GM21576 (cell line): ENCODE measurements at regions not wholly inside any gene's neighbourhood (a gene's known extent, or its start where the extent isn't known, plus 50 kb on each side); places are given as distances from the start of the nearest gene placed in this dataset.

Experiments used
- ATAC-seq: cut with Tn5 transposase; IDR thresholded peaks from one replicate; pipeline ENCODE4 v1.9.1; 2021; ENCODE audit warnings: mild to moderate bottlenecking, moderate library complexity; ENCODE audit not compliant: unreplicated experiment

DNA sequence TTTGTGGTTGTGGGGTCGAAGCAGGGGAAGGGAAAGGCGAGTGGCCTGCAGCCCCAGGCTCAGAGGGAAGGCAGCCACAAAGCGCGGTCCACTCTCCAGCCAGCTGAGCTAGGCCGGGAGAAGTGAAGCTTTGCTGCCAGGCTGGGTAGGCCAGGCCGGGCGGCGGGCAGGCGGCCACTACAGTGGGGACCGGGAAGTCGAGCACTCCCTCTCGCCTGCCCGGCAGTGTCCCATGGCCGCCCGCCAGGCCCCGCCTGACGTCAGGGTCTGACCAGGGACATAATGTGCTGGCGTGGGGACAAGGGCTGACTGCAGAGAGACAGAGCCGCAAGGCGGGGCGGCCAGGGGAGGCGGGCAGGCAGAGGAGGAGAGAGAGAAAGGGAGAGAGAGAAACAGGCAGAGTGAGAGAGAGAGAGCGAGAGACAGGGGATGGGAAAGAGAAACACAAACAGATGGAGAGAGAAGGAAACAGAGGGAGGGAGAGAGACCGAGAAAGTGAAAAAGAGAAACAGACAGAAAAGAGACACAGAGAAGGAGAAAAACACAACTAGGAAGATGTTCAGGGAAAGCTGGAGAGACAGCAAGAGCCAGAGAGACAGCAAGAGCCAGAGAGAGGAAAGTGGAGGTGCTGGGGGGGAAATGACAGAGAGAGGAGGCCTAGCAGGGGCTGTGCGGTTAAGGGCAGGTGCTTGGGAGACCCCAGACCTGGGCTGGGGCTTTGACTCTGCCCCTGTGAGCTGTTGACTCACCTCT lies 94.5 kb upstream of the PTPN1 start:
- ATAC-seq, result no peak

DNA sequence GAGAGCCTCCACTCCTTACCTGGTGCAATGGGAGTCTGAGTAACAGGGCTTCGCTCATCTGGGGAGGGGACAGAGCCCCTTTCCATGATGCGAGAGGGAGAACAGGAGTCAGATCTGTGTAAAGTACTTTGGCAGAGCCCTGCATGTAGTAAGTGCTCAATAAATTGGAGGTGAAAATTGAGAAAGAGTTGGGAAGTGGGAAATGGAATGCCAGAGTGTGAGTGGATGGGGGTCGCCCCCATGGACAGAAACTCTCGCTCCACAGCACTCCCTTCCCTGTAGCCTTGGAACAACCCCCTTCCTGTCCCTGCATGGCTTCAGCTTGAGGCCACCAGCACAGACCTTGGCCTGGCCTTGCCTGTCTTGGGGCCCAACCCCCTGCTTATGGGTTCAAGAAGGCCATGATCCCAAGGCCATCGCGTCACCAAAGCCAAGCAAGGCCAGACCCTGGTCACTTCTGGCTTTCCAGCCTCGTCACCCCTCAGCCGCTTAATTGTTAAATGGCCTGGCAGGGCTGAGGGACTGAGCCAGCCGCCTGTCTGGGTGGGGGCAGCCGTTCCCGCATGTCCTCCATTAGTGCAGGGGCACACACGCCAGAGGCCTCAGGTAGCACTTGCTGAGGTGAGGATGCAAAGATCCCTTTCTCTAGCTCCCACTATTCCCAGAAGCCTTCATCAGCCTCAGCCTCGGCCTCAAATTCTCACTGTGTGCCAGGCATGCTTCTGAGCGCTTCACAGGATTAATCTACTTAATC lies 93.7 kb upstream of the PTPN1 start:
- ATAC-seq, result no peak

DNA sequence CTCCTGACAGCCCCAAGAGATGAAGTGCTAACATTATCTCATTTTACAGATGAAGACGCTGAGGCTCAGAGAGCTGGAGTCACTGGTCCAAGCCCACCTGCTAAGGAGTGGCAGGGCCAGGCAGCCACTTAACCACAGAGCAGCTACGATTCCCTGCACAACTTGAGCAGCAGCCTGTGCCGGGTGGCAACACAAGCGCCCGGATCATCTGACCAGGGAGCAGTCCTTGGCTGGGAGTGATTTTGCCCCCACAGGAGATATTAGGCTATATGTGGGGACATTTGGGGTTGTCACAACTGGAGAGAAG lies 93.2 kb upstream of the PTPN1 start:
- no peak for ATAC-seq

DNA sequence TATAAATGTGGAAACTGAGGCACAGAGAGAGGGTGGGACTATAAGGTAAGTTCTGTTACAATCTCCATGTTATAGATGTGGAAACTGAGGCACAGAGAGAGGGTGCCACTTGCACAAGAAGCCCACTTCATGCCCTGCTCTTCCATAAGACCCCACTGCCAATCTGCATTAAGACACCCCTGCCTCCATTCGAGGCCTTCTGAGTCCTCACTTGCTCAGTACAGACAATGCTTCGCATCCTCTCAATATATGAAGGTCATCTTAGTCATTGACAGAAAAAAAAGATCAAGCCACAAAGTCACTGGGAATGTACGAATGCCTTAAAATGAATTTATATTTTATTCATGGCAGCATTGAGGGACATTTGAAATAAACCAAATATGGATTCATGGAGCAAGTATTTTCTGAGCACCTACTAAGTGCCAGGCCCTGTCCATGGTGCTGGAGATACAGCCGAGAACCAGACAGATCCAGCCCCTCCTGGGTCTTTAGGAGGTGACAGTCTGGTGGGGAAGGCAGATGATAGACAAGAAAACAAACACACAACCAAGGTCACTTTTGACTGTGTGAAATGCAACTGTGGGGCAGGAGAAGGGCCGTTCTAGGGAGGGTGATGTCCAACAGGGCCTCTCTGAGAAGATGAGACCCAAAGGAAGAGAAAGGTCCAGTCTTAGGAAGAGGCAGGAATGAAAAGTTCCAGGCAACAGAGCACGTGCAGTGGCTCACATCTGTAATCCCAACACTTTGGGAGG lies 92.5 kb upstream of the PTPN1 start:
- no peak for ATAC-seq

DNA sequence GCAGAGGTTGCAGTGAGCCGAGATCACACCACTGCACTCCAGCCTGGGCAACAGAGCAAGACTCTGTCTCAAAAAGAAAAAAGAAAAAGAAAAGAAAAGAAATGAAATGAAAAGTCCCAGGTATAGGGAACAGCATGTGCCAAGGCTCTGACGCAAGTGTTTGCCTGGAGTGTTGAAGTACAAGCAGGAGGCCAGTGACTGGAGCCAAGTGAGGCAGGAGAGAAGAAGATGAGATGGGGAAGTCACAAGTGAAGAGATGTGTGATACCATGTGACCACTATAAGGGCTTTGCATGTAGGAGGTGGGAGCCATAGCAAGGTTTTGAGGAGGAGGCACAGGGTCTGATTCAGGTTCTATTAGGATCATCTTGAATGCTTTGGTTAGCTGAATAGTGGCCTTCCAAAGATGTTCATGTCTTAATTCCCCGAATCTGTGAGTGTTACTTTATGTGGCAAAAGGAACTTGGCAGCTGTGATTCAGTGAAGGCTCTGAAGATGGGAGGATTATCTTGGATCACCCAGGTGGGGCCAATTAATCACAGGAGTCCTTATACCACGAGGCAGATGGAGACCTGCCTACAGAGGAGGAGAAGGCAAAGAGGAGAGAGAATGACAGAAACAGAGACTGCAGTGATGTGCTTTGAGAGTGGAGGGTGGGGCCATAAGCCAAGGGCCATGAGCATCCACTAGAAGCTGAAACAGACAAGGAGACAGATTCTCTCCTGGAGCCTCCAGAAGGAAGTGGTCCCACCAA lies 91.1 kb upstream of the PTPN1 start:
- ATAC-seq, result no peak

DNA sequence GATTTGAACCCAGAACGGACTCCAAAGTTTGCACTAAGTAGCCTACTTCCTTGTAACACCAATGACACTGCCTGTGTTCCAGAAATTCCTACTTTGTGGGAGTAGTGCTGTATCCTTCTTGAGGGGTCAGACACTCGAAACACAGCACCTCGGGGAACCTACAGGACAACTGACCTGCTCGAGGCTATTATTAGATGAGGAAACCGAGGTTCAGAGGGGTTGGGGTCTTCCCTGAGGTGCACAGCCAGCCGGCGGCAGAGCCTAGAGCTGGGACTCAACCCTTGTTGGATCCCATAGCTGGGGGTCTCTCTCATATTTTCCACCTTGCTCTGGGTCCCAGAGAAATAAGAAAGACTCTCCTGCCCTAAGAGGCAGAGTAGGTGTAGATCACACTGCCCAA lies 89.8 kb upstream of the PTPN1 start:
- no peak for ATAC-seq

DNA sequence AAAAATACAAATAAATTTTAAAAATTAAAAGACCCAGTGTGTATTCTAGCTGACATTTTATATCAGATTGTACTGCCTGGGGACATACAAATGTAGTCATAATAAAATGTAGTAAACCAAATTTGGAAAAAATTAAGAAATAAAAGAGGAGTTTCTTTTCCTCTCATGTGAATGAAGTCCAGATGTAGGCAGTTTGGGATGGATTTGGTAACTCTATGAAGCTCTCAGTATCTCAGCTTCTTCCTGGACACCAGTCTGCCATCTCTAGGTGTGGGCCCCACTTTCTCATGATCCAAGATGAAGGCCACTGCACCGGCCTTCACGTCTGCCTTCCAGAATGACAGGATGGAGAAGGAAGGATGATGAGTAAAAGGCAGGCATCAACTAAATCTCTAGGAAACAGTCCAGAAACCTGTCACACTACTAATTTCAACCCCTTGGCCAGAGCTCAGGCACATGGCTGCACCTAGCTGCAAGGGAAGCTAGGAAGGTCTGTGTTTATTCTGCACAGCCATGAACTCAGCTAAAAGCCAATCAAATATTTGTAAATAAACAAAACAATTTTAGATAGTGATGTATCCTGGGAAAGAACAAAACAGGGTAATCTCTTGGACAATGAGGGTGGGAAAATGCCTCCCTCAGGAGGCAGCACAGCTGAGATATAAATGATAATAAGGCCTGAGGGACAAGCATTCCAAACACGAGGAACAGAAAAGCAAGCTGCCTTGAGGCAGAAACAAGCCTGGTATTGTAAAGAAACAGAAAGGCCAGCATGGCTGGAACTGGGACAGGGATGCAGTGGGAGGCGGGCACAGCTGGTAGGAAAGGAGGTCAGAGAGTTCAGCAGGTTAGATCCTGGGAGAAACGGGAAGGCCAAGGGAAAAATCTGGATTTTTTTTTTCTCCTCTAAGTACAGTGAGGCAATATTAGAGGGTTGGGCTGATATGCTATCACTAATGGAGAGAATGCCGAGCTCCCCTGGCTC lies 88.5 kb upstream of the PTPN1 start:
- no peak for ATAC-seq

DNA sequence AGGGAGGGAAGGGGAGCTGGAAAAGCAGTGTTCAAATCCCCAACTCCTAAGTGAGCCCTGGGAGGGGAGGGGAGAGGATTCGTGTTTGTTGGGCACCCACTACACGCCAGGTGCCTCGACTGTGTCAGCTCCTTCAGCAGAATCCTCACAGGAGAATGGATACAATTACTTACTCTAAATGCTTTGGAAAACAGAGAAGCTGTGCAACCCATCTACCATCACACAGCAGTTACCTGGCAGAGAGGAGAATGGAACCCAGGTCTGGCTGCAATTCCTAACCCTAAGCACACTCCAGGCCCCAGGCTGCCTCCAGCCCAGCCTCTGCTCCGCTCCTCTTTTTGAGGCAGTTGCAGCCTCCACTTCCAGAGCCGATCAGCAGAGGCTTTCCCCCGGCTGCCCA lies 86.4 kb upstream of the PTPN1 start:
- no peak for ATAC-seq

DNA sequence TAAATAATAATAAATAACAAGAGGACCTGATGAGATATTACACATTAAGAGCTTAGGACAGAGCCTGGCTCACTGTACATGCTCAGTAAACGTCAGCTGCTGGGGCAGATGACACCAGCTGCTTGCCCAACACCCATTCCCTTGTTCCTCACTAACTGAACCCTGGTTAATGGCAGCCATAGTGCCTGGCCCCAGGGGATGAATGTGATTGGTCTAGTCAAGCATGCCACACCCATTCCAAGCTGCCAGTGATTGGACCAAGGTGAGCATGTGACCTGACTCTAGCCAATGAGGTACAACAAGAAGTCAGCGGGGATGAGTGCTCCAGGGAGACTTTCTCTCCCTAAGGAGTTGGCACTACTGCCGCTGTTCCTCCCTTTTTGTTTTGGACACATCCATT lies 85.1 kb upstream of the PTPN1 start:
- ATAC-seq, result no peak

DNA sequence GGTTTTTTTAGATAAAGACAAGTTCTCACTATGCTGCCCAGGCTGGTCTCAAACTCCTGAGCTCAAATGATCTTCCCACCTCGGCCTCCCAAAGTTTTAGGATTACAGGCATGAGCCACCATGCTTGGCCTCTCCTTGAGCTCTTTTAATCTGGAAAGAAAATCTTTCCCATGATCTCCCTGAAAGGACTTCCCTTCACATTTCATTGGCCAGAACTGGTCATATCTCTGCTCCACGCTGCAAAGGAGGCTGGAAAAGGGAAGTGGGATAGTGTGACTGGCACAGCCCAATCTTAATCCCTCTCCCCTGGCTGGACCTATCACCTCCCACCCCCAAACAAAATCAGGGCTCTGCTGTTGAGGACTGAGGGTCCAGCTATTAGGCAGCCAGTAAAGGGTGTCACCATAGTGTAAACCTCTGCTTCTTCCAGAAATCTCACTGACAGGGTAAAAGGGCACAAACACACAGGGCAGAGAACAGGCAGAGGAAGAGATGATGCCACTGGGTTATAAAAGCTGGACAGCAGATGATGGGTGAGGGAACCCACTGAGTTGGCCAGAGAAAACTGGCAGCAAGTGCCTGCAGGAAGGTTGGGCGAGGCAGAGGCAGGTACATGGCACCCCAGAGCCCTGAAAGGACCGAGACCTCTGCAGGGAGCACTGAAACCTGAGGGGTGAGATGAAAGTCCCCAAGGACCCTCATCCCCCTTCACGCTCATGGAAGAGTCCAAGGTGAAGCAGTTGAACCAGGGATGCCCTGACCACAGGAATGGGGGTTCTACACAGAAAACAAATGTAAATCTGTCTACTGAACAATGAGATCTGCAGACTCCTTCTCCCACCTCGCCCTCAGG lies 83.1 kb upstream of the PTPN1 start:
- ATAC-seq, result no peak

DNA sequence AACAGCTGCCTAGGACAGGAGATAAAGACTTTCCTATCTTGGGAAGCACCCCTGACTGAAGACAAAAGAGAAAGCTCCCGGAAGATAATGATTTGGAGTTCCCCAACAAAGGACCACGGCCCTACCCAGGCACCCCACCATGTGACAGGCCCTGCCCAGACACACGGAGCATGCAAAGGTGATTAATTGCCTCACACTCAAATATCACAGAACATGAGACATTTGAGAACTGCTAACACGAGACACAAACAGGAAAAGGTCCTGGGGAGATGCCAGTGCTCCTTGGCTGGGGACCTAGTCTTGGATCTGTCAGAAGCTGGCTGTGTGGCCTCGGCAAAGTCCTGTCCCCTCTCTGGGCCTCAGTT lies 82.5 kb upstream of the PTPN1 start:
- no peak for ATAC-seq

DNA sequence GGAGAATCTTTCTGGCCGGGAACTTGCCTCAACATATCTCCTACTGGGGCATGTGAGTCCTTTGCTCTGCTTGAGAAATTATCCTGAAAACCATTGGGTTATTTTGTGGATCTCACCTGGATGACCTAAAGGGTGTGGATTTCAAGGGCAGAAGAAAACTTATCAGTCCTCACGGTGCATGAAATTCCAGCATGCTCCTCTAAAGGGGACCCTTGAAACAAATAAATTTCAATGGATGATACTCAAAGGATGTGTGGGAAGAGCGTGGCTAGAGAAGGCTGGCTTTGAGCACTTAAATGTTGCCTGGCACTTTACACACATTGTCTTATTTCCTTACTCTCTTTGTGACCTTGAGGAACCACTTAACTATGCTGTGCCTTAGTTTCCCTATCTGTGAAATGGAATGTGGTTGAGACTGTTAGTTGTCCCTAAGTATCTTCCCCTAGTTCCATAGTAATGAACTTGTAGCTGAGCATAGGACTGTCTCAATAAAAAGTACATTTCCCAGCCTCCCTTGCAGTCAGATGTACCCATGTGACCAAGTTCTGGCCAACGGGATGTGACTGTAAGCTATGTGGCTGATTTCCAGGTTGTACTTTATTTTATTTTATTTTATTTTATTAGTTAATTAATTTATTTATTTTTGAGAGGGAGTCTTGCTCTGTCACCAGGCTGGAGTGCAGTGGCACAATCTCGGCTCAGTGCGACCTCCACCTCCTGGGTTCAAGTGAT lies 81.9 kb upstream of the PTPN1 start:
- ATAC-seq, result no peak

DNA sequence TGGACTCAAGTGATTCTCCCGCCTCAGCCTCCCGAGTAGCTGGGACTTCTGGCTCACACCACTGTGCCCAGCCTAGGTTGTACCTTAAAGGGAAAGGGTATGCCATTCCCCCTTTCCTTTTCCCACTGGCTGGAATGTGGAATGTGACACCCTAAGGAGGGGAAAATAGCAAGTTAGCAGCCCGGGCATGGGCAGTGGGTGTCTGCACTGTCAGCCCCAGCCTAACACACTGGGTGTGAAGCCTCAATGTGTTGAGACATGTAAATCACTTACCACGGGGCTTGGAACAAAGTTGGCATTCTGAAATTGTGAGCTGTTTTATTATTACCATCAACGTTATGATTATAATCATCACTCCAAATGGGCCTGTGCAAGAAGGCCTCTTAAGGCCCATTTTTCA lies 80.8 kb upstream of the PTPN1 start:
- no peak for ATAC-seq

DNA sequence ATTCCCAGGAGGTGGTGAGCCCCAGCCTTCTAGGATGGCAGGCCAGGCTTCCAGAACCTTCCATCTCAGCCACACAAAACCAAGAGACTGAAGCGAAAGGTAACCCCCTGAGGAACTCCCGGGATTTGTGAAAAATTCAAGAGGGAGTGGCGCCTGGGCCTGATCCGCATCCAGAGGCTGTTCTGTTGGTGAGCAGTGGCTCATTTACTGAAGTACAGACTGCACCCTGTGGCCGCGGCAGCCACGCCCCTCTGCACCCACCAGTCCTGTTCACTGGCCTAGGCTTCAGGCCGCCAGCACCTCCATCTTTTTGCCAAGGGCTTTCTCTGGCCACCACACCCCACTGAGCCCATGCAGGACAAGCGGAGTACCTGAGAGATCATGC lies 79.1 kb upstream of the PTPN1 start:
- ATAC-seq, result no peak

DNA sequence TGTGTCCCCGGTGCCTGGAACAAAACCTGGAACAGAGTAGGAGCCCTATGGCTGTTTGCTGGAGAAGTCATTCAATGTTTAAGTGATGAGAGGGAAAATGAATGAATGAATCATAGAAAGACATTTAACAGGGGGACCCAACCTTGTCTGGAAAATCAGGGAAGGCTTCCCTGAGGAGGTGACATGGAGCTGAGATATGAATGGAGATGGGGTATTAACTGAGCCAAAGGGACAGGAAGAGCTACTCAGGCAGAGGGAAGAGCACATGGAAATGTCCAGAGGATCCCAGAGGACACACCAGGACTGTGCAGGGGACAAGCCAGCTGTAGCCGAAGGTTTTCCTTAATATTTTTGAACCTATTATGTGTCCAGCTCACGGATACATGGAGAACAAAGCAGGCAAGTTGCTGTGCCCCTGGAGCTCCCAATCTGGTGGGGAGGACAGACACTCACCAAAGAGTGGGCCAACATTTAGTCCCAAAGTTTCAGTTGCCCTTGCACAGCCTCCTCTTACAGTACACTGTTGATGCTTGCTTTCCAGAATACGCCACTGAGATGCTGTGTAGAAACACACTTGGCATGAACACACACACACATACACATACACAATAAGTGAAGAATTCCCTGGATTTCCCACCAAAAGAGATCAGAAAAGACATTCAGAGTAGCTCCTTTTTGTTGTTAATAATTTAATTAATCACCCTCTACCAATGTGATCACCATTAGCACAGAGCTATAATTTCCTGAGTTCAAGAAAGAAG lies 77.0 kb upstream of the PTPN1 start:
- no peak for ATAC-seq

DNA sequence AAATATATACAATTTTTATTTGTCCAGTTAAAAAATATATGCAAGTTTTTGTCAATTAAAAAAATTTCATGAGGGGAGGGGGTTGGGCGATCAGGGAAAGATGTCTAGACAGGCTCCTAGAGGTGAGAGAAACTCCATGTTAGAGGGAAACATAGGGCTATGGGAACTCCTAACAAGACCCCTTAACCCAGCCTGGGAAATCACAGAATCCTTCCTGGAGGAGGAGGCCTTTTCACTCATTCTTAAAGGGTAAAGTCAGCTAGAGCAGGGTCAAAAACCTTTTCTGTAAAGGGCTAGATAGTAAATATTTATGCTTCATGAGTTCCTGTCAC lies 75.9 kb upstream of the PTPN1 start:
- ATAC-seq, result no peak

DNA sequence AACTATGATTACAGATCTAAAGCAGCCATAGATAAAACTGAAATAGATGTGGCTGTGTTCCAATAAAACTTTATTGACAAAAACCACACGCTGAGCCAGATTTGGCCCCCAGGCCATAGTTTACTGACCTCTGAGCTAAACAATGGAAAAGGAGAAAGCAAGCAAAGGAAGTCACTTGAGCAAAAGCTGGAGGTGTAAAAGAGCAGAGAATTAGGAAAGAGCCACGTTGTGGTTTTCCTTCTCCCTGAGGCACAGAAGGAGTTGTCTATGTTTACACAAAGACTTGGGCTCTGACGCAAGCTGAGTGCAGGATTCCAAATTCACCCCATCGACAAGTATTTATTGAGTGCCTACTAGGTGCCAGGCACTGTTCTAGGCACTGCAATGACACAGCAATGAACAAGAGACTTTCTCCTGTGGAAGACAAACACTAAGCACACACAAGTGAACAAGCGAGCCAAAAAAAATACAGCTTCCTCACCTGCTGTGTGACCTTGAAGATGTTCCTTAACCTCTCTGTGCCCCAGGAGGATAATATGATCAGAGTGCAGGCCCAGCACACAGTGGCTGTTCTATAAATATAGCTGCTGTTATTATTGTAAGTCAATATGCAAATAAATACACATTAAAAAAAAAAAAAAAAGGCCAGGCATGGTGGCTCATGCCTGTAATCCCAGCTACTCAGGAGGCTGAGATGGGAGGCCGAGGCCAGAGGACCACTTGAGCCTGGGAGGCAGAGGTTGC lies 75.4 kb upstream of the PTPN1 start:
- no peak for ATAC-seq
